HEK293 (cell line): ENCODE measurements at regions not wholly inside any gene's neighbourhood (a gene's known extent, or its start where the extent isn't known, plus 50 kb on each side); places are given as distances from the start of the nearest gene placed in this dataset.

Experiments used
- CTCF ChIP-seq: fragments of 450-650 bp; formaldehyde crosslinking; IDR thresholded peaks from 2 replicates; pipeline ENCODE4 v1.5.1; 2016; ENCODE audit warnings: missing biosample characterization, missing genetic modification characterization
- KLF16 ChIP-seq: fragments of 450-650 bp; formaldehyde crosslinking; IDR thresholded peaks from 2 replicates; pipeline ENCODE4 v1.5.1; 2017; ENCODE audit warnings: missing biosample characterization, missing genetic modification characterization
- MYNN ChIP-seq: fragments of 450-650 bp; formaldehyde crosslinking; IDR thresholded peaks from 2 replicates; pipeline ENCODE4 v1.5.1; 2016; ENCODE audit warnings: missing biosample characterization, missing genetic modification characterization, borderline replicate concordance
- PRDM10 ChIP-seq: fragments of 450-650 bp; formaldehyde crosslinking; IDR thresholded peaks from 2 replicates; pipeline ENCODE4 v1.5.1; 2016; ENCODE audit warnings: missing biosample characterization, missing genetic modification characterization
- ZNF23 ChIP-seq: fragments of 450-650 bp; formaldehyde crosslinking; IDR thresholded peaks from 2 replicates; pipeline ENCODE4 v1.5.1; 2016; ENCODE audit warnings: missing biosample characterization, missing genetic modification characterization, borderline replicate concordance
- ZNF449 ChIP-seq: fragments of 450-650 bp; formaldehyde crosslinking; IDR thresholded peaks from 2 replicates; pipeline ENCODE4 v1.5.1; 2017; ENCODE audit warnings: missing biosample characterization, mild to moderate bottlenecking, missing genetic modification characterization, moderate library complexity
- ZNF747 ChIP-seq: fragments of 450-650 bp; formaldehyde crosslinking; IDR thresholded peaks from 2 replicates; pipeline ENCODE4 v1.5.1; 2016; ENCODE audit warnings: missing biosample characterization, missing genetic modification characterization
- ZNF768 ChIP-seq: fragments of 450-650 bp; formaldehyde crosslinking; IDR thresholded peaks from 2 replicates; pipeline ENCODE4 v1.5.1; 2018; ENCODE audit warnings: missing biosample characterization, mild to moderate bottlenecking, missing genetic modification characterization

GRCh38 chr3:75242012-75242735 lies 422.0 kb upstream of the FRG2C start:
- TF ChIP-seq ZNF747 (no peak), CTCF (tag by site-specific recombination) (no peak), ZNF23 (tag by site-specific recombination) (no peak), ZNF768 (tag by site-specific recombination) (no peak), KLF16 (tag by site-specific recombination) (no peak), ZNF449 (tag by site-specific recombination) (no peak), MYNN (tag by site-specific recombination) (no peak), PRDM10 (tag by site-specific recombination) (no peak)
